ENCODE measurements at regions not wholly inside any gene's neighbourhood (a gene's known extent, or its start where the extent isn't known, plus 50 kb on each side); places are given as distances from the start of the nearest gene placed in this dataset.

GRCh38 chr1:187617776-187618175, 789.0 kb downstream of the PLA2G4A start:
- ATAC-seq: no peak
- TF ChIP-seq ISL1 (CRISPR knock-in tag; IDR thresholded peaks at IDR 0.05) (no peak), POU6F1 (CRISPR knock-in tag; IDR thresholded peaks at IDR 0.05; ENCODE audit: borderline replicate concordance, low read depth) (no peak), BACH2 (CRISPR knock-in tag; IDR thresholded peaks at IDR 0.05; ENCODE audit: borderline replicate concordance) (no peak), TOX (CRISPR knock-in tag; IDR thresholded peaks at IDR 0.05; ENCODE audit: borderline replicate concordance) (no peak), GLIS3 (CRISPR knock-in tag; IDR thresholded peaks at IDR 0.05) (no peak), TSHZ2 (CRISPR knock-in tag; IDR thresholded peaks at IDR 0.05) (no peak), OSR1 (CRISPR knock-in tag; IDR thresholded peaks at IDR 0.05) (no peak), ARNTL (CRISPR knock-in tag; IDR thresholded peaks at IDR 0.05; ENCODE audit: borderline replicate concordance, low read depth) (no peak)

GRCh38 chr1:187619175-187619574, 790.4 kb downstream of the PLA2G4A start:
- no peak for TF ChIP-seq ZNF70 (CRISPR knock-in tag; IDR thresholded peaks at IDR 0.05)
- no peak for TF ChIP-seq CSDC2 (CRISPR knock-in tag; IDR thresholded peaks at IDR 0.05)
- TF ChIP-seq PATZ1 (CRISPR knock-in tag; IDR thresholded peaks at IDR 0.05; ENCODE audit: borderline replicate concordance): no peak
- TF ChIP-seq RARB (CRISPR knock-in tag; IDR thresholded peaks at IDR 0.05): no peak
- TF ChIP-seq TOX (CRISPR knock-in tag; IDR thresholded peaks at IDR 0.05; ENCODE audit: borderline replicate concordance): no peak
- TF ChIP-seq ZNF8 (CRISPR knock-in tag; IDR thresholded peaks at IDR 0.05): no peak
- no peak for TF ChIP-seq ZFP30 (CRISPR knock-in tag; IDR thresholded peaks at IDR 0.05)
- TF ChIP-seq BACH2 (CRISPR knock-in tag; IDR thresholded peaks at IDR 0.05; ENCODE audit: borderline replicate concordance): no peak
- TF ChIP-seq ZNF565 (CRISPR knock-in tag; conservative IDR thresholded peaks at IDR 0.05; ENCODE audit: low read depth): no peak
- TF ChIP-seq ARNTL (CRISPR knock-in tag; IDR thresholded peaks at IDR 0.05; ENCODE audit: borderline replicate concordance, low read depth): no peak
- TF ChIP-seq CSRNP3 (CRISPR knock-in tag; IDR thresholded peaks at IDR 0.05): no peak
- TF ChIP-seq OSR1 (CRISPR knock-in tag; IDR thresholded peaks at IDR 0.05): no peak
- no peak for TF ChIP-seq ISL1 (CRISPR knock-in tag; IDR thresholded peaks at IDR 0.05)
- no peak for TF ChIP-seq POU6F1 (CRISPR knock-in tag; IDR thresholded peaks at IDR 0.05; ENCODE audit: borderline replicate concordance, low read depth)
- no peak for TF ChIP-seq SNAI2 (CRISPR knock-in tag; IDR thresholded peaks at IDR 0.05)
- TF ChIP-seq TCF4 (CRISPR knock-in tag; IDR thresholded peaks at IDR 0.05; ENCODE audit: borderline replicate concordance): no peak
- no peak for TF ChIP-seq ESRRG (CRISPR knock-in tag; IDR thresholded peaks at IDR 0.05)
- no peak for TF ChIP-seq TSHZ2 (CRISPR knock-in tag; IDR thresholded peaks at IDR 0.05)
- no peak for ATAC-seq

Data from SK-N-SH treated with all-trans-retinoic acid at 6 μM for 48 hours (cell line).